Transverse colon (tissue), 4 donors: ENCODE measurements at regions not wholly inside any gene's neighbourhood (a gene's known extent, or its start where the extent isn't known, plus 50 kb on each side); places are given as distances from the start of the nearest gene placed in this dataset.

Experiments used
- CTCF ChIP-seq, 5 experiments: fragments of 200-600 bp in 3 of 5; fragments of 450-650 bp in 2 of 5; sonication (generic) in 3 of 5; IDR thresholded peaks; 1 replicate in 2 of 5; 2 replicates in 3 of 5; pipeline ENCODE4 v1.5.1; 2016 to 2017; ENCODE audit warnings: antibody characterized with exemption in 5 of 5, inconsistent platforms in 3 of 5, mild to moderate bottlenecking in 2 of 5, moderate library complexity in 1 of 5
- EP300 ChIP-seq: sonication (generic); formaldehyde crosslinking; IDR thresholded peaks from one replicate; pipeline ENCODE4 v1.6.1; 2017; ENCODE audit warnings: antibody characterized with exemption, low read depth
- POLR2A ChIP-seq: fragments of 450-650 bp; IDR thresholded peaks from one replicate; pipeline ENCODE4 v1.6.1; 2016; ENCODE audit warnings: antibody characterized with exemption, mild to moderate bottlenecking, moderate library complexity
- POLR2AphosphoS5 ChIP-seq, 3 donors: sonication (generic); formaldehyde crosslinking; IDR thresholded peaks; one replicate each; pipeline ENCODE4 v1.6.1; 2016; ENCODE audit warnings: antibody characterized with exemption in 3 of 3

GRCh38 chr5:114716955-114717354, 355.1 kb downstream of the KCNN2 start:
- TF ChIP-seq CTCF (IDR thresholded peaks at IDR 0.05) (no peak), POLR2AphosphoS5 (IDR thresholded peaks at IDR 0.05) (no peak), POLR2A (no peak), EP300 (no peak)
